Stimulated activated CD8-positive, alpha-beta memory T cell treated with anti-CD3 and anti-CD28 coated beads, Interleukin-12 subunit alpha, Interleukin-12 subunit beta, amount 100 ng/mL, for 24 hours (primary cell): ENCODE measurements at regions not wholly inside any gene's neighbourhood (a gene's known extent, or its start where the extent isn't known, plus 50 kb on each side); places are given as distances from the start of the nearest gene placed in this dataset.

Experiments used
- DNase-seq: peaks from one replicate; pipeline ENCODE4 v3.0.0-alpha.2; 2020; ENCODE audit errors: extremely low read depth

DNA sequence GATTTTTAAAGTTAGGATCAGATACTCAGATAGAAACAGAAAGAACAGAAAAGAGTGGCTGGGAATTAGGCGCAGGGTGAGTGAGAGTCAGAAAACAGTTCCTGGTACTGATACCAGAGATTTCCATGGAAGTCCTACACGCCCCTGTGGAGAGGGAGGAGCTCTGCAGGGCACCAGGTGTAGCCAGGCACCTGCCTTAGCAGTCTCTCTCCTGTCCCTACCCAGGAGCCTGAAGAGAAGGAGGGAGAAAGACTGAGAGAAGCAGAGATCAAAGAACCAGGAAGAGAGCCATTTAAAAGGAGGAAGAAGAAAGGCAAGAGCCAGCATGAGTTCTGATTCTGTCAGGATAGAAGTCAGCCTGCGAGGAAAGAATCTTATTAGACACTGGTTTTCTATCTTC is 65.0 kb downstream of the CBLN1 start:
- DNase-seq: no peak

DNA sequence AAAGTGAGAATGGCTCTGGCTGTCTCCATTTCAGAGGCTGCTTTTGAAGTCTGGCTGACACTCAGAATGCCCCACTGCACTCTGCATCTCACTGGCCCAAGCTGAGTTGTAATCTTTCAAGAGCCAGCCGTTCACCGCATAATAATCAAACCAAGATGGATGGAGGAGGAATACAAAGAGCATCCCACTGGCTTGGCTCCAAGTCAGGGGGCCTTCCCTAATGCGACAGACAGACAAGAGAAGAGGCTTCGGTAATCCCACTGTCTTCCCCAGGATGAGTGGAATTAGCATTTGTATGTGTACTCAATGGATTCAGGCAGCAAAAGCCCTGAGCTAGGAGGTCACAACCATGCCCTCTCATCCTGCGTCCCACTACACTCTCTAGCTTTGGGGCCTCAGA is 68.0 kb downstream of the CBLN1 start:
- DNase-seq: no peak

DNA sequence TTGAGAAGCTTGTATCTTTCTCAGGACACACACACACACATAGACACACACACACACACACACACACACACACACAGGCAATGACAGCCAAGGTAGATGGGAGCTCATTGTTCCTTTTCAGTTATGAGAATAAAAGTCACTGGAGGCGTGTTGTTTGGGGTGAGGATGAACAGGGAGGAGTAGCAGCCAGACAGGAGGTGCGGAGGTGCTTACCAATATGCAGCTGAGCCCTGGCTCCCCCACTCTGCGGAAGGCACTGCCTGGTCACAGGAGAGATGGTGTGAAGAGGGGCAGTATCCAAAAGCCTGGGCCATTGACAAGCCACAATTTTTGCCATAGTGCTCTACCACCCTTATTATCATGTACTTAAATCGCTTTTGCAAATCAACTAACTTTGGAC is 77.4 kb downstream of the CBLN1 start:
- no peak for DNase-seq

DNA sequence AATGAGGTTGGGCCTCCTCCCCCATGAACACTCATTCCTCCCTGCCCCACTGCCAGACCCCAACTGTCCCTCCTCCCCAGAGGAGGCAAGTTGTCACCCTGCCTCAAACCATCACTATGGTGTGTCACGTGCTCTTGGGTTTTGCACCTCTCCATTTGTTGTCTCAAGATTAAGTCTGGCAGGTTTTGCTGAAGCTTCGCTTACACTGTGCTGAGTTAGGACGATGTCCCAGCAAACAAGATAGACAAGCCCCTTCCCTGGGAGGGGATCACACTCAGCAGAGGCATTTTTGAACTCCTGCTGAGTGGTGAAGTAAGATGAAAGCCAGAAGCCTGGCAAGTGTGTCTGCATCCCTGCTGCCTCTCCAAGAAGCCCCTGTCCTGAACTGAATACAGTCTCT is 78.3 kb downstream of the CBLN1 start:
- no peak for DNase-seq

DNA sequence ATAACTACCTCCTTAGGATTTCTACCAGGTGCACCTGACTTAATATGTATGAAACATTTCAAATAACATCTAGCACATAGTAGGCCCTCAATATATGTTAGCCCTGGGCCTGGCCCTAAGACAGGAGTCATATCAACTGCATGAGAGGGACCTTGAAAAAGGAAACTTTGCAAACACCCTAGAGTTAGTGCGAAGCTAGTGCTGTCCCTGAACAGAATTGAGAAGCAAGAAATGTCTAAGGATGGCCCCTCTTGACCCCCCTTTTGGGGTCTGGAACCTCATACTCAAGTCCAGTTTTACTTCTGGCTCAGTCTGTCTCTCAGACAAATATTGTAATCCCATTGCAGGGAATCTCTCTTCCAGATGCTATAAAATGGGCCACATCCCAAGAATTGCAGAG is 80.5 kb downstream of the CBLN1 start:
- DNase-seq: no peak

DNA sequence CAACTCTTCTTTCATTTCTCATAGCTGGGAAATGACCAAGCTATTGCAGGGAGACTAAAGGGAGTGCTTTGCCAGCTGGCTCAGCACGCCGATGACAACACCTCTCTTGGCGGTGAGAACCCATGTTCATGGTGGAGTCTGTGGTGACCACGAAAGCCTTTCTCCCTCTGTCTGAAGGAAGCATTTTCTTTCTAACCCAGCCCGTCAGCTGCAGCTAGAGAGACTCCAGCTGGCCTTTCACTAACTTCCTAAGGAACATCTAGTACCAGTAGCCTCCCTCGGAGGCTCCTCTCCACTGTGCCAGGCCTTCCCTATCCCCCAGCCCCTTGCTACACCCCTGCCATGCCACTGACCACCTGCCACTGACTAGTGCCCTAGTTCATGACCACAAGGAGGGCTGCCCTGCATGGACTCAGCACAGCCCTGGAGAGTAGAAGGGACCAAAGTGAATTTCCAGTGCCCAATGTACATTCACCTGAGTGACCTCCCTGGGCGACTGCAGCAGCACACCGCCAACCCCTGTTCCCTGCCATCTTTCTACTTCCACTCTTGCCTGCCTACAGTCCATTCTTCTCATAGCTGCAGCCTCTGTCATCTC is 81.3 kb downstream of the CBLN1 start:
- no peak for DNase-seq

DNA sequence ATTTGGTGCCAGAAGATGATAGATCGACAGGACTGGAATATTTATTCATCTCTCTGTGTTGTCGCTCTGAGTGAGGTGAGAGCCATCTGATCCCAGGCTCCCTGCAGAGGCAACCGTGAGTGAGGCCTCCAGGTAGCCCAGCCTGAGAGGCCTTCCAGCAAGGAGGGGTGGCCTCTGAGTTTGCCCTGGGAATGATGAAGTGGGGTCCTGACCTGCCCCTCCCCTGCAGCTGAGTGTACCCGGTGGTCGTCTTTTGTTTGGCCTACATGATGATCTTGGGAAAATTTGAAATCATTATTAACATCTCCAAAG is 86.4 kb downstream of the CBLN1 start:
- no peak for DNase-seq

DNA sequence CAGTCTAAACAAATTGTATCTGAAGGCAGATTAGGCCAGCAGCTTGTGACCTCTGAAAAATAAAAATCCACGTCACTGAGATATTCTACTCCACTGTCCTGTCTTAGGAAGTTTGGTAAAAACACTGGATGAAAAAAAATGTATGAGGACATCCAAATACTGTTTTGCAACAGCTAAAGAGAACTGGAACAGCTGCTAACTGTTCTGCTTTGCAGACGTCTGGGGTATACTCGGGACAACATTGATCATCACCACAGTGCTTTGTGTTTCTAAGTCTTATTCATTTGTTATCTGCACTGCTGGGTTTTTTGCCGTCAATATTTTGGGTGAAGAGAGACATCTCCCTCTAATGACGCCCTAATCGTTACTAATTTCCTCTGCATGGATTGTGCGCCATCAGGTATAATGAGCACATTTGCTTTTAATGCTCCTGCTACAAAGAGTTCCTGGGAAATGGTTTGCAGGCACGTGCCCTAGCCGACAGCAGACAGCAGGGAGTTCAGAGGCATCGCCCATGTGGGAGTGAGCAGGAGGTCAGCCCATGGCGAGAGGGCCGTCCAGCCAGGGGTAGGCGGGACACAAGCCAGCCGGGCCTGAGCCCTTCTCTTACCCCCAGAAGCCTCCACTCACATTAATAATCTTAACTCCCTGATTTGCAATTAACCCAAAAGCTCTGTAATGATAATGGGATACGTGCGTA is 87.0 kb downstream of the CBLN1 start:
- DNase-seq: no peak

DNA sequence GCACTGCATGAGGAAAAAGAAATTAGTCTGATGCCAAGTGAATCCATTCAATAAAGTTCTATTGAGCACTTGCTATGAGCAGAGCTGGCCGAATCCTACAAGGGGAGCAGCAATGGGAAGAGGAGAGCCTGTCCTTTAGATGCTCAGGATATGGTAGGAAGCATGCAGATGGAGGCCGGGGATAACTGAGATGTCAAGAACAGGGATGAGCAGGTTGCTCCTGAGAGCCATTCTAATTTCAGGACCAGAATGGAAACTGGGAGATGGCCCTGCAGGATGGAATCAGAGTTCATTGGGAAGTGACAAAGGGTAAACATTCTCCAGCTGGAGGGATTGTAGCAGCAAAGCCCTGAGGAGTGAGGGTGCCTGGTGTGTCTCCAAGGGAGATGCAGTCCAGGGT is 88.0 kb downstream of the CBLN1 start:
- DNase-seq: no peak

DNA sequence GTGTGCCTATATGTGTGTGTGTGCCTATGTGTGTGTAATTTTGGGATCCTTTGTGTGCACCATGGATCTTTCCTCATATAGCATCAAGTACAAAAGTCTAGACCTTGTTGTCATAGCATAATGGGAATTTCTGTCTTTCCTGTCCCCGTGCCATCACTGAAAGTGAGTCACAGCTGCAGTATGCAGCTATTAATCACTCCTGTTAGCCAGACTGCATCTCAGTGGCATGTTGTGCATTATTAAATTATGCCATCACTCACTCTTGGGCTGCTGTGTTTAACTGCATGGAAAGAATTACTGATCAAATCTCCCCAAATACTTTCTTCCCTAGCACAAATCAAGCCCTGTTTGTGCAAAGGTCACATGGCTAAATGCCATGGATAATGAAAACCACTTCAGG is 92.4 kb downstream of the CBLN1 start:
- no peak for DNase-seq

DNA sequence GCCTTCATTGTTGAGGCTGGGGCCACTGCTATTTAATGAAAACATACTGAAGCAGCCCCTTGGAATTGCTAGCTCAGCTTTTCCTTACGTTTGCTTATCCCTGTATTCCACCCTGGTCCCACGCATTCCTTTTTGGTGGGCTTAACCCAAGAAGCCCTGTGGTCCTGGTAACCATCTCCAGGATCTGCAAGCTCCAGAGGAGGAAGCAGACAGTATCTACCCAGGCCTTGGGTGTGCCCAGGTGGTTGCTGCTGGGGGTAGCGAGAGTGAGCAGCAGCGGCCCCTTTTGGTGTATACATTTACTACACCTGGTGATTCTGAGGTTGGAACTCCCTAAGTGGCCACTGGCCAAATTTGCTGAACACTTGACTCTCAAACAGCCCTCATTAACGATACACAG is 97.7 kb downstream of the CBLN1 start:
- no peak for DNase-seq

DNA sequence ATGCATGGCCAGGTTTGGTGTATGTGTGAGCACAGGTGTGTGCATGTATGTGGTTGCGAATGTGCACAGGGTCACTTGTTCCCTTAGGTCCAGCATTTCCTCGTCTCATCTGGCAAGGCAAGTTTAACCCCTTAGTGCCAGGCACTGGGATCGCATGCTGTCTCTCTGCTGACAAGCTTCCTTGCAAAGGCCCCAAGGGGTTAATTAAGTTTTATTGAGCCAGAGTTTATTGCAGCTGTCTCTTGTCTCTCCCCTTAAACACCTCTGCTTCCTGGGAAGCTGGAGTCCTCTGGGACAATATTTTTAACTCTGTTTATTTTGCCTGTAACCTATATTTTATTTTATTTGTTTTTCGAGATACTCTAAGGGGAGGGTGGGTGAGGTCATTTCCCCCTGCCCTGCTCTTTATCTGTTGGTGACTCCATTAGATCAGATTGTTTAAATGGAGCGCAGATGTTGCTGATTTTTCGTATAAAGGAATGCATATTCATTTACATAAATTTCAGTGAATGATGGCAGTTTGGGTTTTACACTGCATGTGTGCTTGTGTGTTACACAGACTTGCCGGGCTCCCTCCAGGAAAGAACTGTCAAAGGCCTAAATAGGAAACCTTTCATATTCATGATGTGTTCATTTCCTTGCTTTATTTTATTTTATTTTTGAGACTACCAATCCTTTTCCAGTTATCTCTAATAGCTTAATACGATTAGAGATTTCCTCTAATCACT is 99.7 kb downstream of the CBLN1 start:
- no peak for DNase-seq

DNA sequence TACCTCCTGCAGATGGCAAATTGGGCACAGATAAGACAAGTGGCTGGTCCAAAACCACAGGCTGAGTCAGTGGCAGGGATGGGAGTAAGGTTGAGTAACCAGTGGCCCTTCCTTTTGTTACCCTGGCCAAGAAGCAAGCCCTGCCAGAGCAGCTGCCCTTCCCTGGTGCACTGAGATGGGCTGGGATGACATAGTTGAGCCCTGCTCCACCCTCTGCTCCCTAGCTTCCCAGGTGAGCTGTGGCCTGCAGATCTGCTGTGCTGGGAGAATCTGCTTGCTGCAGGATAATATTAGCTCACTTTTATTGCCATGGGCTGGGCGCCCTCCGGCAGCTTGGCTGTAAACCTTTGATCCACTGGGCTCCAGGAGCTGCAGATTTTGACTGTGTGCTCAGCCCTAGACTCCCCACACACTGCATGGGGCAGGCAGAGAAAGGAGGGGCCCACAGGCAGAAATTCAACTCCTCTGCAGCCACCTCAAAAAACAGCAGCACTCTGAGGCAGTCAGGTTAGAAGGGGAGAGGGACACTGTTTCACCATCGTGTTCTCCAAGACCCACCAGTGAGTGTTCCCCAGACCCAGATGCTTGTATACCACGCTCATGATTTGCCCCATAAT is 101.8 kb downstream of the CBLN1 start:
- DNase-seq: no peak

DNA sequence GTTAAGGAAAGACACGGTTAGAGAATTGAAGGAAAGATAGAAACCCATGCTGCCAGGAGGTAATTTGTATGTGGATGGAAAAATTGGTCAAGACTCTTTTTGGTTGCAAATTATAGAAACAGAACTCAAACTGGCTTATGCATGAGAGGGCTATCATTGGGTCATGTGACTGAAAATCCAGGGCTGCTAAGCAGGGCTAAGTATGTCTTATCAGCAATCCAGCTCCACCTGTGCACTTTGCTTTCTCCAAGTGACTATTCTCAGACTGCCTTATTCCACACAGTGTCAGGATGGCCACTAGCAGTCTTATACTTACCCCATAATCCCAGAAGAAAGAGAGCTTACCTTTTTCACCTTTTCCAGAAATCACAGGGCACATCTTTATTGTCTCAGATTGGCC is 113.5 kb downstream of the CBLN1 start:
- DNase-seq: no peak

DNA sequence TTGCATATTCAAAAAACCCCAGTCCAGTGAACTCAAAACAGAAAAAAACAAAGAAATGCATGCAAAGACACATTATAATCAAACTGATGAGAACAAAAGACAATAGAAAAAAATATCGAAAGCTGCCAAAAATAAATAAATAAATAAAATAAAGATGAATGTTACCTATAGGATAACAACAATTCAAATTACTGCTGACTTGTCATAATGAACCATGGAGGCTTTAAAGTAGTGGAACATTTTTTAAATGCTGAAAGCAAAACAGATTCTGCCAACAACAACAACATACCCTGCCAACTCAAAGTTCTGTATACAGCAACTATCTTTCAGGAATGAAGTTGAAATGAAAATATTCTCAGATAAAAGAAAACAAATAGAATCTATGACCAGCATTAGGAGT is 116.6 kb downstream of the CBLN1 start:
- no peak for DNase-seq

DNA sequence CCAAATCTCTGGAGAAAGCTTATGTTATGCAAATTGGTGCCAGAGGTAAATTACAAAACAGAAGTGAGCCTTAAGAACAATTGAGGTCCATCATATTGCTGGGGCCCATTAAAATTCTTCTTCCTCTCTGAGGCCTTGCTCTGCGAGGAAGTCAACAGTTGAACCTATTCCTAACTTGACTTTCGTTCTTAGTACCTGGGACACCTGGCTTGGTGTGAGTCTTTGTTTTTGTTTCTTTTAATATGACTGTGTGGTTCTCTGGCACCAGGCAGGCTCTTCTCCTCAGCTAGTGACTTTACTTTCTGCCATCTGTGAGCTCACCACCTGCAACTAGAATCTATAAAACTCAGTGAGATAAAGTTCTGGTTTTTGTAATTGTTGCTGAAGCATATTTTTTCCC is 120.4 kb downstream of the CBLN1 start:
- DNase-seq: no peak

DNA sequence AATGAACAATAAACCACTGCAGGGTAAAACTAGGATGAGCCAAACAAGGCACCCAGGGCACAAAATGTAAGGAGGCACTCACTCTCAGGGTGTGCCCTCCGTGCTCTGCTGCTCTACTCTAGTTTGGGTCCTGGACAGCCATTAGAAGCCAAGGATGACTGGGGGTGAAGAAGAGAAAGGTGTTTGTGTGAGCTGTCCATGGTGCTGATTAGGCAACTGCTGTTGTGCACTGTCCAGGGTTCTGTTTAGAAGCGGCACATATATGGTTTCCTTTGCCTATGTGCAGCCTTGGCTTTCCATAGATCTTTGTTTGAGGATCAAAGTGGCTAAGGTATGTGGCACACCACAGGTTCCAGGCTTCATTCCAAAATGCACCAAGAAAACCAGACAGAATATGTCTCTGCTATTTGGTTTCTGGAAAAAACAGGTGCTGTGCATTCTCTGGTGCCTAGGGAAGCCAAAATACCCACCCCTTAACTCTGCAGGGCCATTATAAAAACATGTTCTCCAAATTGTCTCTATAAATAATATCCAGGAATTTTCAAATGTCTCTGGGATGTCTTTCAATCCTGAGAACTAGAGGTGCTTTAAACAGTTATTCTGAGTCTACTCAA is 123.5 kb downstream of the CBLN1 start:
- DNase-seq: no peak

DNA sequence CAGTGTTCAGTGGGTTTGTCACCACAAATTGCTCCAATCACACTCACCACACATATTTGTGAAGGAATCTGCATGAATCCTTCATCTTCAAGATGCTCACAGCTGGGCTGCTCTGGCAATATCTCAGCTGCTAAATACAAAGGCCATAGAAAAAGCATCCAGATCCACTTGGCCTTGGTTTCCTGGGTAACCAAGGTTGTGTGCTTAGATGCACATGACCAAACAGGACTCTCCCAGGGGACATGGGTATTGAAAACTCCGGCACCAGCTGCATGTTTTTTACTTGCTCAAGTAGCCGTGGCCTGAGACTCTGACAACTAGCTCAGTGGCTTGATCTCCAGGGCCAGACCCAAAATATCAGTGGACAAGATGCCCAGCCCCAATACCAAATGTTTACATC is 131.3 kb downstream of the CBLN1 start:
- no peak for DNase-seq

DNA sequence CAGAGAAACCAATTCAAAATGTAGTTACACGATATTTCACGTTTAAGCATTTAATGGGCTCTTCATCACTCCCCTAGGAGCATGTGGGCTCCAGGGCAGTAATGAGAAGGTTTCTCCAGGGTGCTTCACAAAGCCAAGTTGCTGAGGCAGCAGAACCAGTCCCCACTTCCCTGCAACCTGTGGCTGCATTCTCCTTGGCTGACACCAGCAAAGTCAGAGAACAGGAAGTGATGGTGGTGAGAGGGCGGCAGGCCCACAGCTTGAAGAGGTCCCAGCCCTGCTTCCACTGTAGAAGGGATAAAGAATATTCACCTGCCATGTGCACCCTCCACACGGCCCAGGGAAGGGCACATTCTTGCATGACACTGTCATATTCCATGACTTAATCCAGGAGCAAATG is 133.2 kb downstream of the CBLN1 start:
- no peak for DNase-seq

DNA sequence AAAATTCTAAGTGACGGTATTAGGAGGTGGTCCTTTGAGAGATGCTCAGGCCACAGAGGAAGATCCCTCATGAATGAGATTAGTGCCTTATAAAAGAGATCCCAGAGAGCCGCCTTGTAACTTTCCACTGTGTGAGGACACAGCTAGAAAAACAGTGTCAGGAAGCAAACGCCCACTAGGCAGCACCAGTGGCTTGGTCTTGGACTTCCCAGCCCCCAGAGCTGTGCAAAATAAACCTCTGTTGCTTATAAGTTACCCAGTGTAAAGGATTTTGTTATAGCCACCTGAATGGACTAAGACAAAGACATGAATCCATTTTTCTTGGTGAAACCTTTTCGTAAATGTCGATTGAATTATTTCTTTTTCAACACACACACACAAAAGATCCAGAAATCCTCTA is 141.0 kb downstream of the CBLN1 start:
- no peak for DNase-seq

DNA sequence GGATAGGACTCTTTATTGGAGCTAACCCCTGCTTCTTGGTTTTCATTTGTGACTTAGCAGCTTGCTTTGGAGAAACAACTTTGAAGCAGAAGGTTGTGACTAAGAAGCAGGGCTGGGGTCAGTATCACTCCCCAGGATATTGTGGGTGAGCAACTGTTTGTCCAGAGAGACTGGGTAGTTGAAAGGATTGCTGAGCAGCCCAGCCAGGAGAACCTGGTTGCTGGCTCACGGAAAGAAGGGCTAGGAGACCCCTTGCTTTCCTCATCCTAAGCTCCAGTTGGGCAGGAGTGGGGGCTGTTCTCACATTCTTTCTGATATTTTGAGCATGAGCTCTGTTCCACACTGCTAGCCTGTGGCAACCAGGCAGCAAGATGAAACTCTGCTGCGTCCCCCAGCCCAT is 151.2 kb downstream of the CBLN1 start:
- DNase-seq: no peak

DNA sequence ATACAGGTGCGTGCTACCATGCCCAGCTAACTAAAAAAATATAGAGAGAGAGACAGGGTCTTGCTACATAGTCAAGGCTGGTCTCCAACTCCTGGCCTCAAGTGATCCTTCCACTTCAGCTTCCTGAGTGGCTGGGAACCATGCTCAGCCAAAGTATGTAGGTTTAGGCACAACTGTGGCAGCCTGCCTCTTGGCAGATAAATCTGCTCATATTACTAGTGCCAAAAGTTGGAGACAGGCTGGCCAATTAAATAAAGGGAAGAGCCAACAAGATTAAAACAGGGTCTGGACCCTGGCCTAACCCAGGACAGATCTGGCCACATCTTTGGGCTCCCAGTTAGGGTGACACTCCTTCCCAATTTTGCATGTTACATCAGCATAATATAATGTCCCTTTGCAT is 151.7 kb downstream of the CBLN1 start:
- no peak for DNase-seq

DNA sequence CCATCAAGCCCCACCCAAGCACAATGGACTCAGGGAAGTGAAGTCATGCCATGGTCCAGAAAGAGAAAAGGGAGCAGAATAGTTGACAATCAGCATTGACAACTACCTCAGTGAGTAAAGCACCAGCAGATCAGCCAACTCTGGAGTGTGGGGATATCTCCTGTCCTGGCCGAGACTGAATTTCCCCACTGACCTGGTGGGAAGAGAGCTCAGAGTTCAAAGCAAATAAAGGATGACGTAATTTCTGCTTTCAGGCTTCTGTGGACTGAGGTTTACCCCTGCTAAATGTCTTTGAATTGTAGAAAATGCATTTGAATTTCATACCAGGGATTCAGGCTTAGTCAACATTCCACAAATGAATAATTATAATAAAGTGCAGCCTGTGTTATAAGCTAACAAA is 152.9 kb downstream of the CBLN1 start:
- DNase-seq: no peak
